ENCODE measurements at regions not wholly inside any gene's neighbourhood (a gene's known extent, or its start where the extent isn't known, plus 50 kb on each side); places are given as distances from the start of the nearest gene placed in this dataset.

DNA sequence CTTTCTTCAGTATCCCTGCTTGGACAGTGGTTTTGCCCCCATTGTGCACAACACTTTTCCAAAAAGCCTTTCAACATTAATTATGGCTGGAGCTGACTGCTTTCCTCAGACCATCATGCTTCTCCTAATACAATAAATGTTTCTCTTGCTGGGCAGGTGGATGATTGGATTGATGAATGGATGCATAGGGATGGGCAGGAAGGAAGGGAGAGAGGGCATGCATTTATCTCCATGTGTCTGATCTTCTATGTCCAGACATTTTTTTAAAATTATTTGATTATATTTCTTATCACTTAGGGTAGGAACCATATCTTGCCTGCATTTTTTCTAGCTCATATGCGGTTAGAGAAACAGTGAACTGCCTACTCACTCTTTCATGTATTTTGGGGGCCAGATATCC, 218.5 kb downstream of the PRL start:
- DNase-seq (ENCODE audit: low read depth in 4 of 4, low spot score in 3 of 4), result no peak

DNA sequence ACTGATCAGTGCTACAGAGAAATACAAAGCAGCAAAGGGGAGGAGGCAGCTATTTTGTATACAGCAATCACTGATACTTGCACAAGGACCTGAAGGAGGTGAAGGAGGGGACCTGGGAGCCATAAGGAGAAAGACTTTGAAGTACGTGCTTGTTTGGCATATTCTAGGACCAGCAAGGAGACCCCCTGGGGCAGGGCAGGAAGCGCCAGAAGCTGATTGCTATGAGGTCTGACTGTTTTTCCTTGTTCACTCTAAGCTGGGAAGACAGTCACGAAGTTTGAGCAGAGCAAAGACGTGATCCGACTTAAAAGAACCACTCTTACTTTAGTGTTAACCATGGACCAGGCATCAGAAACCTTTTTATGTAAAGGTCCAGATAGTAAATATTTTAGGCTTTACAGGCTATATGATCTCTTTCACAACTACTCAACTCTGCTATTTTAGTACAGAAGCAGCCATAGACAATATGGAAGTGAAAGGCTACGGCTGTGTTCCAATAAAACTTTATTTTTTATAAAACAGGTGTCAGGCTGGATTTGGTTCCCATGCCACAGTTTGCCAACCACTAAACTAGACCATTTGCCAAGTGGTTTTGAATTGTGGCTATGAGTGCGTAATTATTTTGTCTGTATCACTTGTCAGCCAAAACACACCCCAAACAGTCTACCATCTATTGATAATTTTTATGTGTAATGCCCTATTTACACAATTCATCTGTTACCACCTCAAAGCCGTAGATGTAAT, 217.9 kb downstream of the PRL start:
- no peak for DNase-seq (ENCODE audit: low read depth in 4 of 4, low spot score in 3 of 4)

DNA sequence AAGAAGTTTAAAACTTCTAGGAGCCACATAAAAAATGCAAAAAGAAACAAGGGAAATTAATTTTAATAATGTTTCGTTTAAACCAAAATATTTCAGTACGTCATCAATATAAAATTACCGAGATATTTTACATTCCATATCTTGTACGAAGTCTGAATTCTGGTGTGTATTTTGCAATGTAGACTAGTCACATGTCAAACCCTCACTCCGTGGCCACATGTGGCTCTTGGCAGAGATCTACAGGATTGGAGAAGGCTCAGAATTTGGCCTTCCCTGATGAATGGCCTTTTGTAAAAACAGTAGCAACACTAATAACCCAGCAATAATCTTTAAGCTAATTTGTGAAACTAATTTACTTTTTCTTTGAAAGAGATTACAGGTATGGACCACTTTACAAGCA, 217.1 kb downstream of the PRL start:
- no peak for DNase-seq (ENCODE audit: low read depth in 4 of 4, low spot score in 3 of 4)

DNA sequence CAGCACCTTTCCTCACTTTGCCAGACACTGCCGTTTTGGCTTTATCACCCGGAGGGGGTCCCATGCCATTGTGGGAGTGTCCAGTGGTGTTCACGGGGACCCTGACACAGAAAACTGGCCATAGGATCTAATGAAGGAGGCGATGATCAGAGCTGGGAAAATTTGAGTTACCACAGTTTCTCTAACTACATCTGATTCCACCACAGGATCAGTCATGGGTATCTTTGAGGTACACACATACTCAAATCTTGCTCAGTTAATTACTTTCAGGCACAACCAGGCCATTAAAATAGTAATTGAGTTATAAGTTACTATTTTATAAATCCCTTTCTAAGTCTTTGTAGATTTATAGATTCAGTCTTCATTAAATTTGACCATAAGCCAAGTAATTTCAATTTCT, 215.1 kb downstream of the PRL start:
- no peak for DNase-seq (ENCODE audit: low read depth in 4 of 4, low spot score in 3 of 4)

DNA sequence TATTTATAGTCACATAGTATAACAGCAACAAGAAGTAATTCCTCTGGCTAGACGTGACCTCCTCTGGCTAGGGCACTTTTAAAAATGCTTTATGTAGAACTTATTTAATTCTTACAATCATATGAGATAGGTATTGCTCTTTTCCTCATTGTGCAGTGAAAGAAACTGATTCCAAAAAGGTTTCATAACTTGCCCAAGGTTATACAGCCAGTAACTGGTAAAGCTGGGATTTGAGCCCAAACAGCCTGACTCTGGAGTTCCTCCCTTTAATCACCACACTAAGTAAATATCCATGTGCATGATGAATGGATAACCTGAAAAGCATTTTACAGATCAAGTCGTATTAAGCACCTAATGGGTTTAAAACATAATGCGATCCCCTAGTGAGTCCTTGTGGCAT, 214.6 kb downstream of the PRL start:
- no peak for DNase-seq (ENCODE audit: low read depth in 4 of 4, low spot score in 3 of 4)

DNA sequence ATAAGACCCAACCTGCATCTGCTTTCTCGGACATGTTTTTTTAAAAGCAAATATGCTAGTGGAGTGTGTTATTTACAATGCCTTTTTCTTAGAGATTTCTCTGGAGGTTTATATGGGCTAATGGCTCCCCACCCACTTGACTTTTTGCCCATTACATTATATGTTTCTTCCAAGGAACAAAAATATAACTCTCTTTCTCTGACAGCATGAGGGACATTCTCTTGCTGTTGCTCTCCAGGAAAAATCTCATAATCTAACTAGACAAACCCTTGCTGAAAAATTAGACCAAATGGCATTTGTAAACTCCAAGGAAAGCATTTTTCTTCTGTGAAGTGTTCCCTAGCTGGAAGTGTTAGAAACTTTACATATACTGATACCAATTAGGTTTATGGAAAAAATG, 213.7 kb downstream of the PRL start:
- DNase-seq (ENCODE audit: low read depth in 4 of 4, low spot score in 3 of 4), result no peak

DNA sequence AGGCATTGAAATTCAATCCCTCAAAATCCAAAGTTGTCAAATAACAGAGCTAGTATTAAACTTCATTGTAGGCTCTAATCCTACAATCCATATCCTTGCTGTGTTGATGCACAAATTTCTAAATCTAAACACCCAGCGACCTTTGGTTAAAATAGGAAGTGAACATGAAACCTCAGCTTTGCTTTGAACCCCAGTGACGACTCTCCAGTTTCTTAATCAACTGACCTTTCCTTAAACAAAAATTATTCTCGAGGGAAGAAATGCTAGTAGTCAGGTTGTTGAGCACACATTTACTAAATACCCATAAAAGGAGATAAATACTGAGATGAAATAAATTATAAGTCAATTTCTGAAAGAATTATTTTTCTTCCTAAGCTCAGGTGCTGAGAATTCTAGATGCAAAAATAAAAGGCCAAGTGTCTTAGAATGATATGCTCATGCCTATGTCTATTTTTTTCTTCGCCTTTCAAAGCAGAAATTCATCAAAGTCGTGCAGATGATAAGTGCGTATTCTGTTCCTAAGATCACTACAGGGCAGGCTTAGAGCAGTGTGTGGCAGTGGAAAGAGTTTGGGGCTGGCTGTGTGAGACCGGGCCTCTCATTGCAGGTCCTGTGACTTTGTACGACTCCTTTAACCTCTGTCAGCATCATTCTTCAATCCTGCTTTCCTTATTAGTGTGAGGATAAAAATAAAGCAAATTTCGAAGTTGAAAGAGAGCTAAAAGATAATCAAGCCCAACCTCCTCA, 208.7 kb downstream of the PRL start:
- DNase-seq (ENCODE audit: low read depth in 4 of 4, low spot score in 3 of 4), result no peak

DNA sequence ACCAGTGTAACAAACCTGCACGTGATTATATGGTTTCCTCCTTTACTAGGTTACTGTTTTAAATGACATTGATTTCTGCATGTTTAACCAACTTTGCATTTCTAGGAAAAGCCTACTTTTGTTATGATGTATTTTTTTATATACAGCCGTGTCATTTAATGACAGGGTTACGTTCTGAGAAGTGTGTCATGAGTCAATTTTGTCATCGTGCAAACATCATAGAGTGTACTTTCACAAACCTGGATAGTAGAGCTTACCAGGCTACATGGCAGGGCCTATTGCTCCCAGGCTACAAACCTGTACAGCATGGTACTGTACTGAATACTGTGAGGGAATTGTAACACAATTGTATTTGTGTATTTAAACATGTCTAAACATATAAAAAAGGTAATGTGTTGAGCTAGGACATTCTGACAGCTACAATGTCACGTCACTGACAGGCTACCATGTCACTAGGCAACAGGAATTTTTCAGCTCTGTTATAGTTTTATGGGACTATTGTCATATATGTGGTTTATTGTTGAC, 205.3 kb downstream of the PRL start:
- no peak for DNase-seq (ENCODE audit: low read depth in 4 of 4, low spot score in 3 of 4)

DNA sequence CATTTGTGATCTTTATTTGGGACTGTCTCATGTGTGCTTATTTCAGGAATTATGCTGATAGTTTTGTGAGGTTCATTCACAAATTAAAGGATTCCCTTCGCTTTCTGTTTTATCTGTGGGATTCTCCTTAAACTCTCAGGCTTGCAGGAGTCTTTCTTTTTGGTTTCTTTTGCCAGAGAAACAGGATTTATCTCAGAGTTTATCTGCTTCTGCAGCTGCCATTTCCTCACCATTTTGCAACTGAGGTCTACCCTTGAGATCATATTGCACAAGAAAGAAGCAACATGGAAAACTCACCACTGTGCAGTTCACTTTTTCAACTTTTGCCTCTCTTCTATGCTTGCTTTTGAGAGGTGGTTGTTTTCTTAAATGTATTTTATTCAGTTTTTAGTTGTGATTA, 201.0 kb downstream of the PRL start:
- no peak for DNase-seq (ENCODE audit: low read depth in 4 of 4, low spot score in 3 of 4)

DNA sequence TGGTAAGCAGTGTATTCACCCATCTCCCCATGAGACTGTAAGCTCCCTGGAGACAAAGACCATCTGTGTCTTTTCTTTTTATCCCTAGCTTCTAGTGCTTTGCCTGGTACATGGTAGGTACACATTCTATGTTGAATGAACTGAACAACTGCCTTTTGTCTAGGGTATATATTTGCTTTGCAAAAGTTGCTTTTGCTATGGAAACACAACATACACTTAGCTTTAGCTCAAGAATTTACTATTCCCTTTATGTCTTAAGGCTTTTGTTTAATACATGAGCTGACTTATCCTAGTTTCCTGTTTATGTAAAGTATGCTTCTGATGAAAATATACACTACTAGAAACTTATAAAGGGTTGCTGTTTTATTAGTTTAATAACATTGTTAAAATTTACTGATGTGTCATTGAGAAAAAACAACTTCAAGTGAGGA, 198.2 kb downstream of the PRL start:
- DNase-seq (ENCODE audit: low read depth in 4 of 4, low spot score in 3 of 4), result no peak

DNA sequence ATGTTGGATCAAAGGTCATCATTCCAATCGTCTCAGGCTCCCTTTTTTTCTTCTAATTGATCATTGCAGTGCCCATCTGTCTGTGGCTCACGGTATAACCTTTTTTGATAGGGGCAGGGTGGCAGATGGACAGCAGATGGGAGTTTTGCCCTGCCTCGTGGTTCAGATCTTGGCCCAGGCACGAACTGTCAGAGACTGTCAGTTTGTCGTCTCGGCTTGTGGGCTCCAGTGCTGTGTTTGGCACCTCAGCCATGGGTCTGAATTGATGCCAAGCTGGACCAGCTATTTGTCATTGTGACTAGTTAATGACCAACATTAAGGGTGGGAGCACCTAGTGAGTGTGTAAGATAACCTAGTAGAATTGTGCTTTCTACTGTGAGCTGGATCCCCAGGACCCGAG, 197.6 kb downstream of the PRL start:
- no peak for DNase-seq (ENCODE audit: low read depth in 4 of 4, low spot score in 3 of 4)

DNA sequence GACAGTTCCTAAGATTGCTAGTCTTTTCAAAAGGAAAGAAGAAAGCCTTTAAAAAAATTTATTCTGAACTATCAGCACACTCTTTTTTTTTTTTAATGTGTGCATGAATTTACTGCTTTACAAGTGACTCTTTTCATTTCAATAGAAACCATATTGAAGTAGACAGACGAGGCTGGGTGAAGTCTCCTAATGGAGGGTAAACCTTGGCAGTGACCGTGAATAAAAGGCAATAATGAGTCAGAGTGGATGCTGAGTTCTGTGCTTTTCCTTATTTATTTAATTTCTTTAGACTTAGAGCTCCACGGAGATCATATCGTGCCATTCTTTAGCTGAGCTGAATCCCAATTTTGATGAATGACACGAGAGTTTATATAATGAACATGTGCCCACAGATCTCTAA, 196.9 kb downstream of the PRL start:
- no peak for DNase-seq (ENCODE audit: low read depth in 4 of 4, low spot score in 3 of 4)

DNA sequence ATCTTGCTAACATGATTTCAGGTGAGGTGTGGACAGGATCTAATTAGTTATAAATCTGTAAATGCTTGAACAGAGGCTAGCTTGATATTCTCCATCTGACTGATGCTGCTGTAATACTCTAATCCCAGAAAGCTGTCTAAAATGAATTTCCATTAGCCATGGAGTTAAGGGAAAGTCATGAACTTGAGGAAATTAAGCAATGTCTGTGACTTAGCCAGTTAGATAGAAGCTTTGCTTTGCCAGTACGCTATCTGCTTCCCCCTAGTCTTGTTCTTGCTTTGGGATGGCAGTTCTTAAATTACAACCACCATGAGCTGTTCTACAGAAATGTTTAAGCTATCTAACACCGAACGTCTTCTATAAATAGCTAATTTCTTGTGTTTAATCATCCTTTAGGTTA, 195.7 kb downstream of the PRL start:
- no peak for DNase-seq (ENCODE audit: low read depth in 4 of 4, low spot score in 3 of 4)

DNA sequence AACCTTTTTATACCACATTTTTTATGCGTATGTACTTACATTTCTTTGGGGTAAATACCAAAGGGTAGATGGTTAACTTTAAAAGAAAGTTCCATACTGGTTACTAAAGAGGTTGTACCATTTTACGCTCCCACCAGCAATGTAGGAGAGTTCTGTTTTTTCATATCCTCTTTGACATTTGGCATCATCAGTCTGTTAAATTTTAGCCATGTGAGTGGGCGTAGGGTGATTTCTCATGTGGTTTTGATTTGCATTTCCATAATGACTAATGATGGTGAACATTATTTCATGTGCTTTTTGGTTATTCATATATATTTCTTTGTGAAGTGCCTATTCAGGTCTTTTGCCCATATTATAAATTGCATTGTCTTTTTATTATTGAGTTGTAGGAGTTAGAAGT, 194.2 kb downstream of the PRL start:
- no peak for DNase-seq (ENCODE audit: low read depth in 4 of 4, low spot score in 3 of 4)

DNA sequence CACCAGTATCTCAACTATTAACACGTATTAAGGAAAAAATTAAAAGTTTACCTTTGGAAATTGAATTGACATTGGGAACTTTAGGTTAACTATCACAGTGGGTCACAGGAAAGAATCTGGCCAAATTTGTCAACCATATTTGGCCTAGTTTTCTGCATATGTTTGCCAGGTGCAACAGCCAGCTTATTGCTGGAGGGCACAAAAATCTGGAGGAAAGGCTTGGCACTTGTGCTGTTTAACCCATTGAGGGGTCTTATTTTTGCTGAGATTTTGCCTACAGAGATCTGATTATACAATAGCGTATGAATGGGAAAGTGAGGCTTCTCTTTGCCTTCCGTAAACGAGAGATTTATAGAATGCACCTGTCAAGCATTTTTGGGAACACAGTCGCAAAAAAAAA, 190.4 kb downstream of the PRL start:
- no peak for DNase-seq (ENCODE audit: low read depth in 4 of 4, low spot score in 3 of 4)

DNA sequence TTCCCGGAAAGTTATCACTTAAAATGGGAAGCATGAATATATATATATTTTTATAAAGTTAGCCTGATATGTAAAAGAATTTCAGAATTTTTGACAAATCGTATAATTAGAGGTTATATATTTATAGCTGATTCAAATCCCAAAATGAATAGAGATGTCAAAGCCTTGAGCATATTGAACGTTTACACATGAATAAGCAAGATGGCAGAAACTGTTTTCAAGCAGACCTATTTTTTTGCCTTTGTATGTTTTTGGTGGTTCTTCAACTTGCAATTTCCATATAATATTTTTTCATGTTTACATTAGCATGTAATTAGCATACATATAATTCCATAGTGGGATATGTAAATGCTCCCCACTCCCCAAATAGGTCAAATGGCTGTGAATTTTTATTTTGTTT, 189.9 kb downstream of the PRL start:
- DNase-seq (ENCODE audit: low read depth in 4 of 4, low spot score in 3 of 4), result no peak

DNA sequence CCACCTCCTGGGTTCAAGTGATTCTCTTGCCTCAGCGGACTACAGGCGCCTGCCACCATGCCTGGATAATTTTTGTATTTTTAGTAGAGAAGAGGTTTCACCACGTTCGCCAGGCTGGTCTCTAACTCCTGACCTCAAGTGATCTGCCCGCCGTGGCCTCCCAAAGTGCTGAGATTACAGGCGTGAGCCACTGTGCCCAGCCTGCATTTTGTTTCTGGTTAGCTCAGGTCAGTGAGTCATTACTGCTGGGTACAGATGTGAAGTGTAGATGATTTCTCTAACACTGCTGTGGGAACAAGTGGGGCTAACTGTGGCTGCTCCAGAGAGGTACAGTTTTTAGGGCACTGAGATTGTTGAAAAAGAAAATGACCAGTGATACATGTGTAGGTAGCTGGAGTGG, 188.6 kb downstream of the PRL start:
- DNase-seq (ENCODE audit: low read depth in 4 of 4, low spot score in 3 of 4), result no peak

DNA sequence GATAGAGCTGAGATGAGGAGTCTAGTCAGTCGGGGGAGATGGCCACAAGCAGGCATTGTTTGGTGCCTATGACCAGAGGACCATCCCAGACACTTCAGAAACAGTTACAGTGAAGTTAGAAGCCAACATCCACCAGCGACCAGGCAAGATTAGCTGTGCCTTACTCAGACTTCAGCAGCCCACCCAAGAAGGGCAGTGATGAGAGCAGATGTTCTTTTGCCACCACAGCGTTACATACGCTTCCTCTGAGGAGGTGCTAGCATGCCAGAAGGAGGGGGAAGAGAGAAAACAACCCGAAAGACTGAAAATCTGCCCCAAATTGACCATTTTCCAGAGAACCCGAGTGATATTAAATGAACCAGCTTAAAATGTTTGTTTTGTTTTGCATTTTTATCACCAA, 186.8 kb downstream of the PRL start:
- DNase-seq (ENCODE audit: low read depth in 4 of 4, low spot score in 3 of 4), result no peak

DNA sequence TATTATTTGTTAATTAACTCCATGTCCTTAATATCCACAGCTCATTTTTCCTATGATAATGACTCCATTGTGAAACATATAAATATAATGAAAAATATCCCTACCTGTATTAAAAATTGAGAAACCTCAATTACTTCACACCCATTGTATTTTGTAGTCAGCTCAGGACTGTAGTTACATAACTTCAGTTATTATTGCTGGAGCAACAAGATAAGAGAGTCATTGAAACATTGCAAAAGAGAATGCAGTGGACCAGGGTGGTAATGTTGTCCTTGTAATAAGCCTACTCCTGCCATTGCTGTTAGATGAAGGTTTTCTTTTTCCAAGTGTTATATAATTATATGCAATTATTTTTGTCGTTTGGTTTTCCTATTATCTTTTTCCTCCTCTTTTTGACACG, 184.4 kb downstream of the PRL start:
- no peak for DNase-seq (ENCODE audit: low read depth in 4 of 4, low spot score in 3 of 4)

DNA sequence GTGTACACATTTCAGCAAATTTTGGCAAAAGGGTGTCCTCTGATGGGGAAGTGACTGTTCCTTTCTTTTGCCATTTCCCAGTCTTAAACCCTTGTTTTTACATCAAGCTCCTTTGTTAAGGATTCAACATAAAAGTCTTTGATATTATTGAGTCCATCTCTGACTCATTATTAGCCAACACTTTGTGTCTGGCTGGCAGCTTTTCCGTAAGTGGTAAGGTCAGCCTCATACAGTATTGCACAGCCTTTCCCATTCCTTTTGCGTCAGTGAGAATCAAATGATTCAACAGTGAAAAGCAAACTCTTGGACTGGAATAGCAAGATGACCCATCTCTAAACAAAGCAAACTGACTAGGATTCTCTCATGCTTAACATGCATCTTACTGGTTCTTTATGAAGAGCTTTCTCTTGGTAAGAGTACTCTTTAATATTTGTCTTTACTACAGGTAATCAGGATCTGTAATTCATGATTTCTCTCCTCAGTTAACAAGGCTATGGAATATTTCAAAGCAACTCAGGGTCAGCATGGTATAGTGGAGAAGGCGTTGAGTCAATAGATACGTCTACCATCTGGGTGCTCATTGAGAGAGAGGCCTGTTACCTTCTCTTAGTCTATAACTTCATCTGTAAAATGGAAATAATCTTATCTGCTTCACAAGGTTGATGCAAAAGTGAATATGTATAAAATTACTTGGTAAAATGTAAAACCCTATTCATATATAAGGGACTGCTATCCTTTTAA, 183.6 kb downstream of the PRL start:
- no peak for DNase-seq (ENCODE audit: low read depth in 4 of 4, low spot score in 3 of 4)

DNA sequence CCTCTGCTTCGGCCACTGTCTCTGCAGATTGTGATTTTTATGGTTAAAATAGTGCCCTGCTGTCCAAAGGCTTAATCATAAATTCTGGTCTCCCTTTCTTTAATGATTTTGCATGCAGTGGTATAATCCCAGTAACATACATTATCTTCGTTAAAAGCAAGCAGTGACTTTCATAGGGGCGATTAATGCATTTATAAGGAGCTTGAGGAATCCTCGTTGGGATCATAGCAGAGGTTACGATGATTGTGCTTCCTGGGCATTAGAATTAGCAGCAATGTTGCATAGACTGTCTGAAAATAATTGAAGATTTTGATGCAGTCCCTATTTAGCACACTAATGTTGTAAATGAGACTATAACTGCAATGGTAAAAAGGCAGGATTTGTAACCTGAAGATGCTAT, 181.3 kb downstream of the PRL start:
- DNase-seq (ENCODE audit: low read depth in 4 of 4, low spot score in 3 of 4), result no peak

DNA sequence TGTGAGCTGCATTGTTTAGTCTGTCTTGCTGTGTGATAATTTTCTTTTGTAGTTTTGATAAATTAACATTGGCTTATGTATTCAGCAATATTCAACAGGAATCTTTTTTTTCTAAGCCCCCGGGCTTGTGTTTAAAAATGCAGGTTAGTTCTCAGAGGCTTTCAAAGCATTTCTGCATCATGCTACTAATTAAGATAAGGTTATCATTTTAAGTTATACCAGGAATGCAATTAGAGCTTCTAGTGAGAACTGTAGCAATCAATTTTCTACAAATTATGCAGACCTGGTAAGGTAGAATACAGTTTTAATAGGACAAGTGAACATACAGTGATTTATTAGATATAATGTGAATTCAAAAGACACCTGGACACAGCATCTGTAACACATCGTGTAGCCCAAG, 179.2 kb downstream of the PRL start:
- DNase-seq (ENCODE audit: low read depth in 4 of 4, low spot score in 3 of 4), result no peak
